IMR-90 (cell line): ENCODE measurements at regions not wholly inside any gene's neighbourhood (a gene's known extent, or its start where the extent isn't known, plus 50 kb on each side); places are given as distances from the start of the nearest gene placed in this dataset.

Source experiments
- ATAC-seq: fragments of 200-7000 bp; cut with Tn5 transposase; 2 replicates; pipeline ENCODE4 v1.9.1; 2020; ENCODE audit warnings: low read depth, mild to moderate bottlenecking, moderate library complexity
- BruUV-seq: library from RNA; stranded (reverse); fragments of 400-500 nt; replicated peaks from 2 replicates; lab custom pipeline; 2021; lab: Mats Ljungman, UMichigan
- CTCF ChIA-PET: fragments of 300-600 bp; formaldehyde crosslinking; extraction: SDS; loops from one replicate; lab custom pipeline; 2021; ENCODE audit warnings: antibody characterized with exemption; lab: Yijun Ruan, JAX
- POLR2A ChIA-PET: fragments of 300-600 bp; sonication (Branson Sonifier 250); formaldehyde crosslinking; loops from one replicate; lab custom pipeline; 2022; ENCODE audit warnings: antibody characterized with exemption; ENCODE audit not compliant: unreplicated experiment; lab: Charles Lee
- DNase-seq: peaks from one replicate; pipeline ENCODE4 v3.0.0; 2013
- H2AFZ ChIP-seq: replicated peaks from 2 replicates; pipeline ENCODE3; 2013; ENCODE audit warnings: low read length, mild to moderate bottlenecking; ENCODE audit not compliant: poor library complexity
- H2AK5ac ChIP-seq: 2 replicates; pipeline ENCODE4 v1.6.1; 2013; ENCODE audit warnings: low read depth, low read length, inconsistent platforms
- H2AK9ac ChIP-seq: replicated peaks from 2 replicates; pipeline ENCODE3; 2013; ENCODE audit warnings: mild to moderate bottlenecking, low read depth, low read length, moderate library complexity; ENCODE audit not compliant: poor library complexity
- H2BK120ac ChIP-seq: 2 replicates; pipeline ENCODE4 v1.6.1; 2013; ENCODE audit warnings: low read depth, low read length, inconsistent platforms
- H2BK15ac ChIP-seq: 3 replicates; pipeline ENCODE4 v1.6.1; 2013; ENCODE audit warnings: low read depth, low read length, inconsistent platforms
- H2BK20ac ChIP-seq: 2 replicates; pipeline ENCODE4 v1.6.1; 2013; ENCODE audit warnings: low read depth, mild to moderate bottlenecking, inconsistent platforms, low read length, moderate library complexity
- H2BK5ac ChIP-seq: 2 replicates; pipeline ENCODE4 v1.6.1; 2013; ENCODE audit warnings: mild to moderate bottlenecking, low read depth, low read length, inconsistent platforms; ENCODE audit not compliant: poor library complexity, severe bottlenecking
- H3K14ac ChIP-seq: replicated peaks from 2 replicates; pipeline ENCODE4 v1.6.1; 2013; ENCODE audit warnings: low read depth, low read length, inconsistent platforms
- H3K18ac ChIP-seq: 2 replicates; pipeline ENCODE4 v1.6.1; 2013; ENCODE audit warnings: low read depth, low read length, control low read depth
- H3K23ac ChIP-seq: 2 replicates; pipeline ENCODE4 v1.6.1; 2013; ENCODE audit warnings: low read depth, low read length, inconsistent platforms
- H3K27ac ChIP-seq: 2 replicates; pipeline ENCODE4 v1.5.1; 2013; ENCODE audit warnings: mild to moderate bottlenecking, control low read depth, low read length; ENCODE audit not compliant: insufficient read depth
- H3K27me3 ChIP-seq: 2 replicates; pipeline ENCODE4 v1.6.1; 2013; ENCODE audit warnings: low read length; ENCODE audit not compliant: control insufficient read depth, insufficient read depth
- H3K36me3 ChIP-seq: 2 replicates; pipeline ENCODE4 v1.6.1; 2013; ENCODE audit warnings: low read length, mixed read lengths; ENCODE audit not compliant: control insufficient read depth, insufficient read depth
- H3K4ac ChIP-seq: 2 replicates; pipeline ENCODE4 v1.6.1; 2013; ENCODE audit warnings: low read depth, low read length, inconsistent platforms
- H3K4me1 ChIP-seq: 2 replicates; pipeline ENCODE4 v1.6.1; 2013; ENCODE audit warnings: low read length, mixed read lengths; ENCODE audit not compliant: control insufficient read depth, insufficient read depth
- H3K4me2 ChIP-seq: 2 replicates; pipeline ENCODE4 v1.6.1; 2013; ENCODE audit warnings: low read depth, mild to moderate bottlenecking, control low read depth, low read length, moderate library complexity
- H3K4me3 ChIP-seq: 2 replicates; pipeline ENCODE4 v1.5.1; 2013; ENCODE audit warnings: low read depth, mild to moderate bottlenecking, control low read depth, low read length, moderate library complexity; ENCODE audit not compliant: insufficient read depth
- H3K56ac ChIP-seq: 2 replicates; pipeline ENCODE4 v1.6.1; 2013; ENCODE audit warnings: low read length, inconsistent platforms; ENCODE audit not compliant: insufficient read depth; ENCODE audit errors: extremely low read depth
- H3K79me1 ChIP-seq, 2 experiments: 2 replicates each; pipeline ENCODE4 v1.6.1; 2013; ENCODE audit warnings: low read length in 2 of 2, inconsistent platforms in 1 of 2, low read depth in 1 of 2
- H3K9ac ChIP-seq: 2 replicates; pipeline ENCODE4 v1.6.1; 2013; ENCODE audit warnings: low read depth, low read length, control low read depth
- H3K9me1 ChIP-seq: 2 replicates; pipeline ENCODE4 v1.6.1; 2013; ENCODE audit warnings: low read length, inconsistent platforms; ENCODE audit not compliant: insufficient read depth
- H3K9me3 ChIP-seq: 2 replicates; pipeline ENCODE4 v1.6.1; 2013; ENCODE audit warnings: low read length; ENCODE audit not compliant: control insufficient read depth, insufficient read depth
- H4K20me1 ChIP-seq: 2 replicates; pipeline ENCODE4 v1.6.1; 2013; ENCODE audit warnings: low read length, inconsistent platforms; ENCODE audit not compliant: insufficient read depth
- H4K5ac ChIP-seq: 2 replicates; pipeline ENCODE4 v1.6.1; 2013; ENCODE audit warnings: mild to moderate bottlenecking, low read depth, low read length, control low read depth
- H4K8ac ChIP-seq, 2 experiments: 2 replicates each; pipeline ENCODE4 v1.6.1; 2013; ENCODE audit warnings: low read depth in 2 of 2, low read length in 2 of 2, control low read depth in 1 of 2, inconsistent platforms in 1 of 2
- H4K91ac ChIP-seq: 2 replicates; pipeline ENCODE4 v1.6.1; 2013; ENCODE audit warnings: low read depth, low read length, inconsistent platforms; ENCODE audit not compliant: insufficient read depth
- CEBPB ChIP-seq: IDR thresholded peaks from 2 replicates; pipeline ENCODE4 v1.6.1; 2012; ENCODE audit warnings: low read depth, low read length, improper control_type of control experiment
- CHD1 ChIP-seq: IDR thresholded peaks from 2 replicates; pipeline ENCODE4 v1.6.1; 2012; ENCODE audit warnings: low read depth, low read length, improper control_type of control experiment
- CTCF ChIP-seq: conservative IDR thresholded peaks from 2 replicates; pipeline ENCODE4 v1.5.1; 2012; ENCODE audit warnings: mild to moderate bottlenecking, low read depth, low read length, improper control_type of control experiment
- ELK1 ChIP-seq: fragments of 150-350 bp; IDR thresholded peaks from 2 replicates; pipeline ENCODE4 v1.6.1; 2016; ENCODE audit warnings: low read depth, mild to moderate bottlenecking, low read length, moderate library complexity, borderline replicate concordance
- MAFK ChIP-seq: IDR thresholded peaks from 2 replicates; pipeline ENCODE4 v1.6.1; 2012; ENCODE audit warnings: low read depth, low read length, improper control_type of control experiment
- MAZ ChIP-seq: IDR thresholded peaks from 2 replicates; pipeline ENCODE4 v1.6.1; 2012; ENCODE audit warnings: low read depth, mild to moderate bottlenecking, low read length, improper control_type of control experiment, moderate library complexity, borderline replicate concordance
- MXI1 ChIP-seq: IDR thresholded peaks from 2 replicates; pipeline ENCODE4 v1.6.1; 2012; ENCODE audit warnings: low read depth, mild to moderate bottlenecking, low read length, moderate library complexity, borderline replicate concordance
- NFE2L2 ChIP-seq: fragments of 150-350 bp; IDR thresholded peaks from 2 replicates; pipeline ENCODE4 v1.6.1; 2016; ENCODE audit warnings: low read depth, mild to moderate bottlenecking, low read length
- WGBS, 2 experiments: methylation state at CpG; one replicate each; pipeline versions ENCODE4 v1.1.5 to v1.1.7; 2013; ENCODE audit warnings: missing lambda C conversion rate in 2 of 2; ENCODE audit not compliant: insufficient read length in 1 of 2; ENCODE audit errors: extremely low coverage in 2 of 2; 5-methylcytosine and 5-hydroxymethylcytosine counted together
- dilution Hi-C: fragments of 300-500 bp; cut with HindIII; formaldehyde crosslinking; loops from one replicate; pipeline ENCODE4 v1.14.3; 2018; ENCODE audit warnings: low sequenced_read_pairs; ENCODE audit not compliant: unreplicated experiment
- in situ Hi-C: fragments of 300-500 bp; cut with MboI; formaldehyde crosslinking; loops from 3 replicates; pipeline ENCODE4 v1.14.3; 2019; ENCODE audit warnings: low sequenced_read_pairs, inconsistent platforms, mixed read lengths
- intact Hi-C: fragments of 100-400 bp; cut with micrococcal nuclease; formaldehyde crosslinking; loops from 2 replicates; pipeline ENCODE4 v1.10.0; 2022

DNA sequence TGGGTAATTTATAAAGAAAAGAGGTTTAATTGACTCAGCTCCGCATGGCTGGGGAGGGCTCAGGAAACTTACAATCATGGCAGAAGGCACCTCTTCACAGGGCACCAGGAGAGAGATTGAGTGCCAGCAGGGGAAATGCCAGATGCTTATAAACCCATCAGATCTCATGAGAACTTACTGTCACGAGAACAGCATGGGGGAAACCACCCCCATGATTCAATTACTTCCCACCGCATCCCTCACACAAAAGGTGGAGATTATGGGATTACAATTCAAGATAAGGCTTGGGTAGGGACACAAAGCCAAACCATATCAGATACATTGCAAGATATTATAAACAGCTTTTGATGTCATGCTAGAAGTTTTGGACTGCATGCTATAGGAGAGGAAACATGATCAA, 204.3 kb downstream of the VEGFC start:
- no TSS peak for BruUV-seq
- no peaks in the 10 kb centered on the region for H4K20me1 ChIP-seq
- in situ Hi-C loops (no loop called here), intact Hi-C loops (no loop called here), dilution Hi-C loops (no loop called here)
- no peak overlapping the region for H4K91ac ChIP-seq
- H3K27me3 ChIP-seq = no peaks in the 10 kb centered on the region
- no peak overlapping the region for H3K14ac ChIP-seq
- TF ChIP-seq CHD1 = no peak
- no peak for TF ChIP-seq ELK1
- TF ChIP-seq NFE2L2 = no peak
- no peak for TF ChIP-seq MXI1
- no peak for TF ChIP-seq CTCF
- no peak for TF ChIP-seq MAFK
- TF ChIP-seq MAZ = no peak
- no peak for TF ChIP-seq CEBPB
- no peaks in the 10 kb centered on the region for H3K9me1 ChIP-seq
- H3K9me3 ChIP-seq = peaks cover 3% of the 10 kb centered on the region
- H2BK15ac ChIP-seq = no peak overlapping the region
- H3K9ac ChIP-seq = no peak overlapping the region
- H2AK5ac ChIP-seq = no peak overlapping the region
- no peak overlapping the region for H4K8ac ChIP-seq
- no peak overlapping the region for H3K4ac ChIP-seq
- no peak overlapping the region for H2BK5ac ChIP-seq
- no peak overlapping the region for H2AK9ac ChIP-seq
- H3K4me3 ChIP-seq = no peak overlapping the region
- H3K4me1 ChIP-seq = no peaks in the 10 kb centered on the region
- no CpG with 5 or more reads among the region's 3 CpGs for WGBS, 2 experiments
- ATAC-seq (no peak), DNase-seq (no peak)
- H4K5ac ChIP-seq = no peak overlapping the region
- H2AFZ ChIP-seq = no peak overlapping the region
- ChIA-PET POLR2A (no interaction called here), CTCF (interaction anchor here (0.6 to 0.7 kb wide), 2 partner anchors 13 to 19 kb away, joined by 3 to 6 read pairs; no protein-coding TSS in a partner anchor)
- H3K4me2 ChIP-seq = no peak overlapping the region
- no peak overlapping the region for H3K18ac ChIP-seq
- no peak overlapping the region for H2BK20ac ChIP-seq
- H3K56ac ChIP-seq = no peak overlapping the region
- H3K79me1 ChIP-seq = no peaks in the 10 kb centered on the region
- no peak overlapping the region for H3K23ac ChIP-seq
- no peaks in the 10 kb centered on the region for H3K36me3 ChIP-seq
- no peak overlapping the region for H3K27ac ChIP-seq
- H2BK120ac ChIP-seq = no peak overlapping the region
